ENCODE measurements at regions not wholly inside any gene's neighbourhood (a gene's known extent, or its start where the extent isn't known, plus 50 kb on each side); places are given as distances from the start of the nearest gene placed in this dataset.

- ChIA-PET POLR2A (ENCODE audit: unreplicated experiment) (no interaction called here), CTCF (no interaction called here)
- H3F3A ChIP-seq (ENCODE audit: low read length, unreplicated experiment), result no peaks in the 10 kb centered on the region
- H3K36me3 ChIP-seq (ENCODE audit: low read depth, low read length), result no peaks in the 10 kb centered on the region
- no peak for ATAC-seq
- intact Hi-C loops (cut with micrococcal nuclease), result no loop called here
- H3K4me2 ChIP-seq (ENCODE audit: low read length), result no peak overlapping the region
- no peaks in the 10 kb centered on the region for H3K79me2 ChIP-seq (ENCODE audit: low read length)
- H3K4me3 ChIP-seq (ENCODE audit: low read length), result no peak overlapping the region
- peaks cover 9% of the 10 kb centered on the region; the same call in 1 of the 2 replicates for H3K9me3 ChIP-seq (ENCODE audit: low read length)
- no peaks in the 10 kb centered on the region for H4K20me1 ChIP-seq (ENCODE audit: low read length)
- H2AFZ ChIP-seq (ENCODE audit: low read length), result no peak overlapping the region
- no peaks in the 10 kb centered on the region for H3K9me2 ChIP-seq (replicated peaks; ENCODE audit: low read length)
- no peak overlapping the region for H3K27ac ChIP-seq (ENCODE audit: low read length)
- H3K9ac ChIP-seq (ENCODE audit: low read length), result no peak overlapping the region
- DNase-seq, result no peak
- no peaks in the 10 kb centered on the region for H3K4me1 ChIP-seq (ENCODE audit: insufficient read depth, low read length)
- no peak for TF ChIP-seq EZH2 (IDR thresholded peaks at IDR 0.05; ENCODE audit: low read length, unreplicated experiment)
- TF ChIP-seq CTCF (conservative IDR thresholded peaks at IDR 0.05; ENCODE audit: low read depth, low read length), result no peak
- TF ChIP-seq EZH2phosphoT487 (IDR thresholded peaks at IDR 0.05; ENCODE audit: borderline replicate concordance, low read length), result no peak
- BruUV-seq (replicated peaks), result no TSS peak
- no peaks in the 10 kb centered on the region for H3K27me3 ChIP-seq (ENCODE audit: low read length)
These were observed 208.1 kb upstream of the DUSP10 start for GRCh38 chr1:221949996-221950395.

GRCh38 chr1:221948459-221948858, 206.6 kb upstream of the DUSP10 start:
- Histone ChIP-seq H3K4me2 (ENCODE audit: low read length) (no peak overlapping the region), H3K9me3 (ENCODE audit: low read length) (peaks cover 18% of the 10 kb centered on the region; the same call in 1 of the 2 replicates), H3K9ac (ENCODE audit: low read length) (no peak overlapping the region), H3K4me3 (ENCODE audit: low read length) (no peak overlapping the region), H2AFZ (ENCODE audit: low read length) (no peak overlapping the region), H3K4me1 (ENCODE audit: insufficient read depth, low read length) (no peaks in the 10 kb centered on the region), H3K36me3 (ENCODE audit: low read depth, low read length) (no peaks in the 10 kb centered on the region), H3K79me2 (ENCODE audit: low read length) (no peaks in the 10 kb centered on the region), H3K27ac (ENCODE audit: low read length) (no peak overlapping the region), H3F3A (ENCODE audit: low read length, unreplicated experiment) (no peaks in the 10 kb centered on the region), H3K27me3 (ENCODE audit: low read length) (no peaks in the 10 kb centered on the region), H4K20me1 (ENCODE audit: low read length) (no peaks in the 10 kb centered on the region), H3K9me2 (replicated peaks; ENCODE audit: low read length) (no peaks in the 10 kb centered on the region)
- intact Hi-C loops (cut with micrococcal nuclease), result no loop called here
- no peak for ATAC-seq
- DNase-seq, result no peak
- ChIA-PET CTCF (no interaction called here), POLR2A (ENCODE audit: unreplicated experiment) (interaction anchor here (0.7 kb wide), 1 partner anchor 1512 kb away, joined by 4 read pairs; no protein-coding TSS in a partner anchor)
- TF ChIP-seq EZH2phosphoT487 (IDR thresholded peaks at IDR 0.05; ENCODE audit: borderline replicate concordance, low read length) (no peak), CTCF (conservative IDR thresholded peaks at IDR 0.05; ENCODE audit: low read depth, low read length) (no peak), EZH2 (IDR thresholded peaks at IDR 0.05; ENCODE audit: low read length, unreplicated experiment) (no peak)
- TSS peak; percentile 71 for BruUV-seq (replicated peaks)

- H3K79me2 ChIP-seq (ENCODE audit: low read length), result no peaks in the 10 kb centered on the region
- no peaks in the 10 kb centered on the region for H3K9me2 ChIP-seq (replicated peaks; ENCODE audit: low read length)
- no peaks in the 10 kb centered on the region for H3K4me1 ChIP-seq (ENCODE audit: insufficient read depth, low read length)
- CTCF ChIA-PET, result no interaction called here
- intact Hi-C loops (cut with micrococcal nuclease), result no loop called here
- no peak overlapping the region for H2AFZ ChIP-seq (ENCODE audit: low read length)
- H3K36me3 ChIP-seq (ENCODE audit: low read depth, low read length), result no peaks in the 10 kb centered on the region
- ATAC-seq (0 out of 2 replicates have a peak, but pooled peaks have one; percentile 33), DNase-seq (no peak)
- peaks cover 22% of the 10 kb centered on the region; the same call in 1 of the 2 replicates for H3K9me3 ChIP-seq (ENCODE audit: low read length)
- H3F3A ChIP-seq (ENCODE audit: low read length, unreplicated experiment), result no peaks in the 10 kb centered on the region
- H3K27ac ChIP-seq (ENCODE audit: low read length), result no peak overlapping the region
- no peak overlapping the region for H3K4me3 ChIP-seq (ENCODE audit: low read length)
- H3K27me3 ChIP-seq (ENCODE audit: low read length), result no peaks in the 10 kb centered on the region
- TF ChIP-seq EZH2phosphoT487 (IDR thresholded peaks at IDR 0.05; ENCODE audit: borderline replicate concordance, low read length), result no peak
- TF ChIP-seq CTCF (conservative IDR thresholded peaks at IDR 0.05; ENCODE audit: low read depth, low read length), result no peak
- no peak for TF ChIP-seq EZH2 (IDR thresholded peaks at IDR 0.05; ENCODE audit: low read length, unreplicated experiment)
- POLR2A ChIA-PET (ENCODE audit: unreplicated experiment), result no interaction called here
- no peak overlapping the region for H3K4me2 ChIP-seq (ENCODE audit: low read length)
- no peak overlapping the region for H3K9ac ChIP-seq (ENCODE audit: low read length)
- no TSS peak for BruUV-seq (replicated peaks)
- no peaks in the 10 kb centered on the region for H4K20me1 ChIP-seq (ENCODE audit: low read length)
These were observed 205.8 kb upstream of the DUSP10 start for GRCh38 chr1:221947731-221948130.

All from PC-3 (cell line).